Endothelial cell of umbilical vein (primary cell): ENCODE measurements at regions not wholly inside any gene's neighbourhood (a gene's known extent, or its start where the extent isn't known, plus 50 kb on each side); places are given as distances from the start of the nearest gene placed in this dataset.

Experiments used
- BruUV-seq: library from RNA; stranded (reverse); fragments of 400-500 nt; replicated peaks from 2 replicates; lab custom pipeline; 2021; lab: Mats Ljungman, UMichigan
- CTCF ChIA-PET: fragments of 300-600, 350-600 bp; sonication (Branson Sonifier 250); formaldehyde crosslinking; loops from one replicate; lab custom pipeline; 2021; ENCODE audit warnings: antibody characterized with exemption, inconsistent platforms; lab: Charles Lee
- POLR2A ChIA-PET: fragments of 300-600, 350-600 bp; sonication (Branson Sonifier 250); formaldehyde crosslinking; loops from one replicate; lab custom pipeline; 2021; ENCODE audit warnings: antibody characterized with exemption, inconsistent platforms; lab: Charles Lee
- DNase-seq: peaks from one replicate; pipeline ENCODE4 v3.0.0-alpha.2; 2011; ENCODE audit warnings: low read depth, low spot score
- FAIRE-seq: peaks from 2 replicates; lab custom pipeline; 2011; peaks lifted over from hg19 to GRCh38; lab: Jason Lieb, UNC
- H2AFZ ChIP-seq: 2 replicates; pipeline ENCODE4 v1.6.0; 2012; ENCODE audit warnings: low read depth, low read length, control low read depth, inconsistent platforms
- H3K27ac ChIP-seq: 2 replicates; pipeline ENCODE4 v1.5.1; 2011; ENCODE audit warnings: low read depth, mild to moderate bottlenecking, control low read depth, low read length, moderate library complexity; ENCODE audit not compliant: insufficient read depth
- H3K27me3 ChIP-seq, 2 experiments: 2 replicates each; pipeline versions ENCODE4 v1.6.0 to v1.6.1; 2011; ENCODE audit warnings: low read length in 2 of 2, mixed read lengths in 1 of 2; ENCODE audit not compliant: control insufficient read depth in 2 of 2, insufficient read depth in 2 of 2
- H3K36me3 ChIP-seq, 2 experiments: 2 replicates in 1 of 2; 3 replicates in 1 of 2; pipeline ENCODE4 v1.5.1; 2011; ENCODE audit warnings: low read length in 2 of 2, mild to moderate bottlenecking in 1 of 2, moderate library complexity in 1 of 2; ENCODE audit not compliant: control insufficient read depth in 2 of 2, insufficient read depth in 2 of 2; ENCODE audit errors: extremely low read depth in 1 of 2
- H3K4me1 ChIP-seq: 3 replicates; pipeline ENCODE4 v1.5.1; 2011; ENCODE audit warnings: mild to moderate bottlenecking, low read length; ENCODE audit not compliant: control insufficient read depth, insufficient read depth; ENCODE audit errors: extremely low read depth
- H3K4me2 ChIP-seq: 2 replicates; pipeline ENCODE4 v1.6.1; 2011; ENCODE audit warnings: low read length, control low read depth, mixed read lengths; ENCODE audit not compliant: insufficient read depth
- H3K4me3 ChIP-seq, 3 experiments: fragments of 200-600 bp in 1 of 3; sonication (generic), shearing (Covaris generic) in 1 of 3; replicated peaks in 1 of 3; 2 replicates each; pipeline ENCODE4 v1.5.1; 2011 to 2016; ENCODE audit warnings: control low read depth in 3 of 3, low read length in 3 of 3, mild to moderate bottlenecking in 2 of 3, inconsistent platforms in 1 of 3, low read depth in 1 of 3, moderate library complexity in 1 of 3; ENCODE audit not compliant: insufficient read depth in 1 of 3
- H3K79me2 ChIP-seq: 2 replicates; pipeline ENCODE4 v1.6.0; 2012; ENCODE audit warnings: low read length, inconsistent platforms; ENCODE audit not compliant: control insufficient read depth, insufficient read depth
- H3K9ac ChIP-seq: replicated peaks from 2 replicates; pipeline ENCODE3; 2011; ENCODE audit warnings: low read length, control low read depth; ENCODE audit not compliant: insufficient read depth; ENCODE audit errors: extremely low read depth
- H3K9me1 ChIP-seq: replicated peaks from 3 replicates; pipeline ENCODE4 v1.6.0; 2011; ENCODE audit warnings: mild to moderate bottlenecking, low read length; ENCODE audit not compliant: control insufficient read depth, insufficient read depth; ENCODE audit errors: extremely low read depth
- H3K9me3 ChIP-seq: replicated peaks from 2 replicates; pipeline ENCODE4 v1.5.1; 2012; ENCODE audit warnings: low read length, inconsistent platforms; ENCODE audit not compliant: control insufficient read depth, insufficient read depth
- H4K20me1 ChIP-seq: replicated peaks from 2 replicates; pipeline ENCODE3; 2011; ENCODE audit warnings: mild to moderate bottlenecking, low read length; ENCODE audit not compliant: control insufficient read depth, insufficient read depth; ENCODE audit errors: extremely low read depth
- EZH2 ChIP-seq: IDR thresholded peaks from 2 replicates; pipeline ENCODE4 v1.6.1; 2012; ENCODE audit warnings: borderline replicate concordance, low read depth, mild to moderate bottlenecking, moderate library complexity, low read length, inconsistent platforms; ENCODE audit not compliant: severe bottlenecking
- FOS ChIP-seq: IDR thresholded peaks from 2 replicates; pipeline ENCODE4 v1.6.1; 2011; ENCODE audit warnings: mild to moderate bottlenecking, low read length, moderate library complexity, borderline replicate concordance; ENCODE audit not compliant: insufficient read depth
- GATA2 ChIP-seq: IDR thresholded peaks from 2 replicates; pipeline ENCODE4 v1.7.0; 2011; ENCODE audit warnings: low read depth, mild to moderate bottlenecking, moderate library complexity, mixed read lengths, low read length; ENCODE audit not compliant: insufficient read length, insufficient read depth
- JUN ChIP-seq: IDR thresholded peaks from 2 replicates; pipeline ENCODE4 v1.6.1; 2011; ENCODE audit warnings: borderline replicate concordance, low read depth; ENCODE audit not compliant: insufficient read length, insufficient read depth
- MYC ChIP-seq: IDR thresholded peaks from one replicate; pipeline ENCODE4 v1.6.1; 2011; ENCODE audit warnings: mild to moderate bottlenecking, low read depth, low read length
- POLR2A ChIP-seq: IDR thresholded peaks from 2 replicates; pipeline ENCODE4 v1.6.1; 2012; ENCODE audit warnings: low read depth, mild to moderate bottlenecking, control low read depth, low read length
- POLR2AphosphoS5 ChIP-seq: IDR thresholded peaks from 2 replicates; pipeline ENCODE4 v1.6.1; 2012; ENCODE audit warnings: low read depth, mild to moderate bottlenecking, control low read depth, low read length, moderate library complexity; ENCODE audit not compliant: insufficient read depth
- dilution Hi-C: fragments of 300-500 bp; cut with MboI; formaldehyde crosslinking; loops from one replicate; pipeline ENCODE4 v1.15.0; 2019; ENCODE audit warnings: low sequenced_read_pairs; ENCODE audit not compliant: extremely low pct_ligation_motif_present
- intact Hi-C: fragments of 100-400 bp; cut with micrococcal nuclease; formaldehyde crosslinking; loops from one replicate; pipeline ENCODE4 v1.10.0; 2022
- TF ChIP-seq, protein P1 (sequence below), 2 donors: IDR thresholded peaks; 1 replicate in 1 of 2; 2 replicates in 1 of 2; pipeline ENCODE4 v1.5.1; 2011; ENCODE audit warnings: low read length in 2 of 2, mild to moderate bottlenecking in 2 of 2, moderate library complexity in 2 of 2, control low read depth in 1 of 2, inconsistent platforms in 1 of 2, low read depth in 1 of 2; ENCODE audit not compliant: insufficient read depth in 1 of 2; ENCODE audit errors: extremely low read depth in 1 of 2

DNA sequence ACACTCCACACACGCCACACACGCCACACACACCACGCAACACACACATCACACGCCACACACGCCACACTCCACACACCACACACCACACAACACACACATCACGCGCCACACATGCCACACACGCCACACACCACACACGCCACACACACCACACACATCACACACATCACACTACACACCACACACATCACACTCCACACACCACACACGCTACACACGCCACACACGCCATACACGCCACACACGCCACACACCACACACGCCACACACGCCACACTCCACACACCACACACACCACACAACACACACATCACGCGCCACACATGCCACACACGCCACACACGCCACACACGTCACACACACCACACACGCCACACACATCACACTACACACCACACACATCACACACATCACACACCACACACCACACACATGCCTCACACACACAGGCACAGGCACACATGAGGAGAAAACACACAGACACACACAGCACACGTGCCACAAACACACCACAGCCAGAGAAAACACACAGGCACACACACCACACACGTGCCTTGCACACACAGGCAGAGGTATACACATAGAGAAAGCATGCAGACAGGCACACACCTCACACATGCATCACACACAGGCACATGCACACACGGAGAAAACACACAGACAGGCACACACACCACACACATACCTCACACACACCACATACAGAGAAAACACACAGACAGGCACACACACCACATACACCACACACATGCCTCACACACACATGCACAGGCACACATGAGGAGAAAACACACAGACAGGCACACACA is 241.5 kb upstream of the MYT1L start:
- ChIA-PET CTCF (no interaction called here), POLR2A (no interaction called here)
- H3K79me2 ChIP-seq: no peaks in the 10 kb centered on the region
- FAIRE-seq (no peak), DNase-seq (no peak)
- H3K9me1 ChIP-seq: no peaks in the 10 kb centered on the region
- H3K27me3 ChIP-seq: no peaks in the 10 kb centered on the region
- no TSS peak for BruUV-seq
- no peaks in the 10 kb centered on the region for H3K4me1 ChIP-seq
- no peaks in the 10 kb centered on the region for H4K20me1 ChIP-seq
- no peak overlapping the region for H3K9ac ChIP-seq
- dilution Hi-C loops: no loop called here
- no peak overlapping the region for H3K4me2 ChIP-seq
- no peak overlapping the region for H3K4me3 ChIP-seq
- no peaks in the 10 kb centered on the region for H3K9me3 ChIP-seq
- no peak overlapping the region for H3K27ac ChIP-seq
- H3K36me3 ChIP-seq: no peaks in the 10 kb centered on the region
- H2AFZ ChIP-seq: no peak overlapping the region
- intact Hi-C loops: no loop called here
- TF ChIP-seq POLR2AphosphoS5: no peak
- TF ChIP-seq FOS: no peak
- TF ChIP-seq MYC: no peak
- TF ChIP-seq, protein P1, sequence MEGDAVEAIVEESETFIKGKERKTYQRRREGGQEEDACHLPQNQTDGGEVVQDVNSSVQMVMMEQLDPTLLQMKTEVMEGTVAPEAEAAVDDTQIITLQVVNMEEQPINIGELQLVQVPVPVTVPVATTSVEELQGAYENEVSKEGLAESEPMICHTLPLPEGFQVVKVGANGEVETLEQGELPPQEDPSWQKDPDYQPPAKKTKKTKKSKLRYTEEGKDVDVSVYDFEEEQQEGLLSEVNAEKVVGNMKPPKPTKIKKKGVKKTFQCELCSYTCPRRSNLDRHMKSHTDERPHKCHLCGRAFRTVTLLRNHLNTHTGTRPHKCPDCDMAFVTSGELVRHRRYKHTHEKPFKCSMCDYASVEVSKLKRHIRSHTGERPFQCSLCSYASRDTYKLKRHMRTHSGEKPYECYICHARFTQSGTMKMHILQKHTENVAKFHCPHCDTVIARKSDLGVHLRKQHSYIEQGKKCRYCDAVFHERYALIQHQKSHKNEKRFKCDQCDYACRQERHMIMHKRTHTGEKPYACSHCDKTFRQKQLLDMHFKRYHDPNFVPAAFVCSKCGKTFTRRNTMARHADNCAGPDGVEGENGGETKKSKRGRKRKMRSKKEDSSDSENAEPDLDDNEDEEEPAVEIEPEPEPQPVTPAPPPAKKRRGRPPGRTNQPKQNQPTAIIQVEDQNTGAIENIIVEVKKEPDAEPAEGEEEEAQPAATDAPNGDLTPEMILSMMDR (IDR thresholded peaks at IDR 0.05; ENCODE audit: extremely low read depth in 1 of 2, insufficient read depth in 1 of 2, low read depth in 1 of 2, low read length in 2 of 2): no peak
- TF ChIP-seq GATA2: no peak
- no peak for TF ChIP-seq JUN
- TF ChIP-seq POLR2A: no peak
- TF ChIP-seq EZH2: no peak
